GM10266 (cell line): ENCODE measurements at regions not wholly inside any gene's neighbourhood (a gene's known extent, or its start where the extent isn't known, plus 50 kb on each side); places are given as distances from the start of the nearest gene placed in this dataset.

Source experiments
- DNase-seq: peaks from one replicate; pipeline ENCODE4 v3.0.0; 2012; ENCODE audit errors: extremely low spot score
- CTCF ChIP-seq: IDR thresholded peaks from 2 replicates; pipeline ENCODE4 v1.5.1; 2012; ENCODE audit warnings: mild to moderate bottlenecking, low read depth; ENCODE audit not compliant: control insufficient read depth, insufficient read depth; ENCODE audit errors: missing control alignments

- TF ChIP-seq CTCF: no peak
- no peak for DNase-seq
Measured at GRCh38 chr13:87052731-87053130, 618.4 kb upstream of the SLITRK5 start.

GRCh38 chr13:87057807-87058520 lies 613.2 kb upstream of the SLITRK5 start:
- no peak for DNase-seq
- TF ChIP-seq CTCF: no peak

GRCh38 chr13:87058786-87059329 lies 612.3 kb upstream of the SLITRK5 start:
- no peak for TF ChIP-seq CTCF
- DNase-seq: no peak

- DNase-seq: no peak
- no peak for TF ChIP-seq CTCF
Measured at GRCh38 chr13:87078947-87079795, 592.0 kb upstream of the SLITRK5 start.

- no peak for TF ChIP-seq CTCF
- no peak for DNase-seq
Measured at GRCh38 chr13:87080100-87080779, 590.9 kb upstream of the SLITRK5 start.

GRCh38 chr13:87084192-87084591 lies 587.0 kb upstream of the SLITRK5 start:
- no peak for TF ChIP-seq CTCF
- DNase-seq: no peak
